ENCODE measurements at regions not wholly inside any gene's neighbourhood (a gene's known extent, or its start where the extent isn't known, plus 50 kb on each side); places are given as distances from the start of the nearest gene placed in this dataset.
A peak's percentile ranks its signal among the peaks of the same experiment; 100 is the strongest.

DNA sequence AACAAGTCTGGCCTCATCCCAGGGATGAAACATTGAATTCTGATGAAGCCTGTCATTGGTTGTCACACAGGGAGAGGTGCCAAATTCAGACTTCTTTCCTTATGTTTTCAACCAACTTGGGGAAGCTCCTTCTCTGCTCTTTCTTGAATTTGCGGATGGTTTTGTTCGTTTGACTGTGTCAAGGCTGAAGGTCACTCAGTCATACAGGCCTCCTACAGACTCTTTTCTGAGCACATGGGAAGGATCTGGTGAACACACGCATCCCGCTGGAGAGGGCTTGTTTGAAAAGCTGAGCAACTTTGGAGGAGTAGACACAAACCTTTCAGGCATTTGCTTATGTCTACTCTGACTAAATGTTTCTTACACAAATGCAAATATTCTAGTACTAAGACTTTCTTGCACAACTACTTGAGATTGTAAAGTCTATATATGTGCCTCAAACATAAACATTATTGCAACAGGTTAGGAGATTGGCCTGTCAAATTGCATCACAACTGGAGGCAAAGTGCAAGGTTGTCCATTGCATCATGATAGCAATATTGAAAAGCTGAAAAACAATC lies 151.5 kb upstream of the NR3C1 start (continued):
- TF ChIP-seq, protein P1, sequence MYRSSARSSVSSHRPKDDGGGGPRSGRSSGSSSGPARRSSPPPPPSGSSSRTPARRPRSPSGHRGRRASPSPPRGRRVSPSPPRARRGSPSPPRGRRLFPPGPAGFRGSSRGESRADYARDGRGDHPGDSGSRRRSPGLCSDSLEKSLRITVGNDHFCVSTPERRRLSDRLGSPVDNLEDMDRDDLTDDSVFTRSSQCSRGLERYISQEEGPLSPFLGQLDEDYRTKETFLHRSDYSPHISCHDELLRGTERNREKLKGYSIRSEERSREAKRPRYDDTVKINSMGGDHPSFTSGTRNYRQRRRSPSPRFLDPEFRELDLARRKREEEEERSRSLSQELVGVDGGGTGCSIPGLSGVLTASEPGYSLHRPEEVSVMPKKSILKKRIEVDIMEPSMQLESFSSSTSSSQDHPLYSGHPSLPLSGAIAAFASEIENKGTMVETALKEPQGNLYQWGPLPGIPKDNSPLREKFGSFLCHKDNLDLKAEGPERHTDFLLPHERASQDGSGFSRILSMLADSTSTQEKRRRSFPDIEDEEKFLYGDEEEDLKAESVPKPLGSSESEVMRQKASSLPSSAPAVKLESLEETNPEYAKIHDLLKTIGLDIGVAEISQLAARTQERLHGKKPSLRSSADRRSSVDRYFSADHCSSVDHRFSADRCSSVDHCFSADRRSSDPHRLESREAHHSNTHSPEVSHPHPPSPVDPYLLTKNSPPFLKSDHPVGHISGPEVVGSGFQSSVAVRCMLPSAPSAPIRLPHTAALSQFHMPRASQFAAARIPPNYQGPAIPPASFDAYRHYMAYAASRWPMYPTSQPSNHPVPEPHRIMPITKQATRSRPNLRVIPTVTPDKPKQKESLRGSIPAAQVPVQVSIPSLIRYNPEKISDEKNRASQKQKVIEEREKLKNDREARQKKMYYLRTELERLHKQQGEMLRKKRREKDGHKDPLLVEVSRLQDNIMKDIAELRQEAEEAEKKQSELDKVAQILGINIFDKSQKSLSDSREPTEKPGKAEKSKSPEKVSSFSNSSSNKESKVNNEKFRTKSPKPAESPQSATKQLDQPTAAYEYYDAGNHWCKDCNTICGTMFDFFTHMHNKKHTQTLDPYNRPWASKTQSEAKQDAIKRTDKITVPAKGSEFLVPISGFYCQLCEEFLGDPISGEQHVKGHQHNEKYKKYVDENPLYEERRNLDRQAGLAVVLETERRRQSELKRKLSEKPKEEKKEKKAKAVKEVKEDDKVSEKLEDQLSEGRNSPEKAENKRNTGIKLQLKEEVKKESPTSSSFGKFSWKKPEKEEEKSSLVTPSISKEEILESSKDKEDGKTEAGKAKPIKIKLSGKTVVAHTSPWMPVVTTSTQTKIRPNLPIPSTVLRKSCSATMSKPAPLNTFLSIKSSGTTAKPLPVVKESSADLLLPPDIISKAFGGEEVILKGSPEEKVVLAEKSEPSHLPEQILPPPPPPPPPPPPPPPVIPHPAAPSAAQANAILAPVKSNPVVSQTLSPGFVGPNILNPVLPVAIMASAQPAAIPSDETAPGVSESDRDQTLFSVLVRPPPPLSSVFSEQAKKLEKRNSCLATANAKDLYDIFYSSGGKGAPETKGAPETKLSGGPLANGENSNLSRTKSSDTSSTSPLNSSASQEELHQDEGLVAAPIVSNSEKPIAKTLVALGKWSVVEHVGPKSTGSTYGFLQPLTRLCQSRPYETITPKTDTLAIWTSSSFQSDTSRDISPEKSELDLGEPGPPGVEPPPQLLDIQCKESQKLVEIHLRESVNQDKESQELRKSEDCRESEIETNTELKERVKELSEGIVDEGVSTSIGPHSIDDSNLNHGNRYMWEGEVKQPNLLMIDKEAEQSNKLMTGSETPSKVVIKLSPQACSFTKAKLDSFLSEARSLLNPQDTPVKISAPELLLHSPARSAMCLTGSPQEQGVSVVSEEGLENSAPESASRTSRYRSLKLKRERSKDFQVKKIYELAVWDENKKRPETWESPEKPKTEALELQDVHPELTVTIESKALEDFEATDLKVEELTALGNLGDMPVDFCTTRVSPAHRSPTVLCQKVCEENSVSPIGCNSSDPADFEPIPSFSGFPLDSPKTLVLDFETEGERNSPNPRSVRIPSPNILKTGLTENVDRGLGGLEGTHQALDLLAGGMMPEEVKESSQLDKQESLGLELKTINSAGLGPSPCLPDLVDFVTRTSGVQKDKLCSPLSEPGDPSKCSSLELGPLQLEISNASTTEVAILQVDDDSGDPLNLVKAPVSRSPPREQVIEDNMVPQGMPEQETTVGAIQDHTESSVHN (CRISPR knock-in tag; IDR thresholded peaks at IDR 0.05) = no peak
- TF ChIP-seq HNRNPH1 (optimal IDR thresholded peaks at IDR 0.05; ENCODE audit: low read depth, low read length) (no peak), ZNF761 (CRISPR knock-in tag; conservative IDR thresholded peaks at IDR 0.05) (0 out of 2 replicates have a peak, but pooled peaks have one; percentile 51), TOPORS (CRISPR knock-in tag; IDR thresholded peaks at IDR 0.05) (no peak), EHMT2 (IDR thresholded peaks at IDR 0.05; ENCODE audit: borderline replicate concordance, low read depth, low read length) (peak; percentile 84; the same call in 1 of the 2 replicates), ZFP62 (CRISPR knock-in tag; IDR thresholded peaks at IDR 0.05) (no peak), GFI1 (CRISPR knock-in tag; IDR thresholded peaks at IDR 0.05; ENCODE audit: borderline replicate concordance) (peak; percentile 84), FLYWCH1 (CRISPR knock-in tag; IDR thresholded peaks at IDR 0.05) (no peak), ZNF644 (CRISPR knock-in tag; IDR thresholded peaks at IDR 0.05; ENCODE audit: low read depth) (peak; percentile 91), JUND (CRISPR knock-in tag; IDR thresholded peaks at IDR 0.05) (peak; percentile 75; the same call in 1 of the 2 replicates), MED13 (CRISPR knock-in tag; IDR thresholded peaks at IDR 0.05) (peak; percentile 90), ZNF501 (CRISPR knock-in tag; IDR thresholded peaks at IDR 0.05) (no peak), MAFK (conservative IDR thresholded peaks at IDR 0.05 in 1 of 2, IDR thresholded peaks at IDR 0.05 in 1 of 2; ENCODE audit: low read length in 2 of 2) (no peak)
- TF ChIP-seq, protein P2, sequence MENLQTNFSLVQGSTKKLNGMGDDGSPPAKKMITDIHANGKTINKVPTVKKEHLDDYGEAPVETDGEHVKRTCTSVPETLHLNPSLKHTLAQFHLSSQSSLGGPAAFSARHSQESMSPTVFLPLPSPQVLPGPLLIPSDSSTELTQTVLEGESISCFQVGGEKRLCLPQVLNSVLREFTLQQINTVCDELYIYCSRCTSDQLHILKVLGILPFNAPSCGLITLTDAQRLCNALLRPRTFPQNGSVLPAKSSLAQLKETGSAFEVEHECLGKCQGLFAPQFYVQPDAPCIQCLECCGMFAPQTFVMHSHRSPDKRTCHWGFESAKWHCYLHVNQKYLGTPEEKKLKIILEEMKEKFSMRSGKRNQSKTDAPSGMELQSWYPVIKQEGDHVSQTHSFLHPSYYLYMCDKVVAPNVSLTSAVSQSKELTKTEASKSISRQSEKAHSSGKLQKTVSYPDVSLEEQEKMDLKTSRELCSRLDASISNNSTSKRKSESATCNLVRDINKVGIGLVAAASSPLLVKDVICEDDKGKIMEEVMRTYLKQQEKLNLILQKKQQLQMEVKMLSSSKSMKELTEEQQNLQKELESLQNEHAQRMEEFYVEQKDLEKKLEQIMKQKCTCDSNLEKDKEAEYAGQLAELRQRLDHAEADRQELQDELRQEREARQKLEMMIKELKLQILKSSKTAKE (CRISPR knock-in tag; IDR thresholded peaks at IDR 0.05; ENCODE audit: borderline replicate concordance) = peak; percentile 79; the same call in 1 of the 2 replicates
- TF ChIP-seq, protein P3, sequence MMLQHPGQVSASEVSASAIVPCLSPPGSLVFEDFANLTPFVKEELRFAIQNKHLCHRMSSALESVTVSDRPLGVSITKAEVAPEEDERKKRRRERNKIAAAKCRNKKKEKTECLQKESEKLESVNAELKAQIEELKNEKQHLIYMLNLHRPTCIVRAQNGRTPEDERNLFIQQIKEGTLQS (CRISPR knock-in tag; IDR thresholded peaks at IDR 0.05) = peak; percentile 98
- TF ChIP-seq, protein P4, sequence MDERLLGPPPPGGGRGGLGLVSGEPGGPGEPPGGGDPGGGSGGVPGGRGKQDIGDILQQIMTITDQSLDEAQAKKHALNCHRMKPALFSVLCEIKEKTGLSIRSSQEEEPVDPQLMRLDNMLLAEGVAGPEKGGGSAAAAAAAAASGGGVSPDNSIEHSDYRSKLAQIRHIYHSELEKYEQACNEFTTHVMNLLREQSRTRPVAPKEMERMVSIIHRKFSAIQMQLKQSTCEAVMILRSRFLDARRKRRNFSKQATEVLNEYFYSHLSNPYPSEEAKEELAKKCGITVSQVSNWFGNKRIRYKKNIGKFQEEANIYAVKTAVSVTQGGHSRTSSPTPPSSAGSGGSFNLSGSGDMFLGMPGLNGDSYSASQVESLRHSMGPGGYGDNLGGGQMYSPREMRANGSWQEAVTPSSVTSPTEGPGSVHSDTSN (CRISPR knock-in tag; IDR thresholded peaks at IDR 0.05) = peak; percentile 70
- TF ChIP-seq, protein P5, sequence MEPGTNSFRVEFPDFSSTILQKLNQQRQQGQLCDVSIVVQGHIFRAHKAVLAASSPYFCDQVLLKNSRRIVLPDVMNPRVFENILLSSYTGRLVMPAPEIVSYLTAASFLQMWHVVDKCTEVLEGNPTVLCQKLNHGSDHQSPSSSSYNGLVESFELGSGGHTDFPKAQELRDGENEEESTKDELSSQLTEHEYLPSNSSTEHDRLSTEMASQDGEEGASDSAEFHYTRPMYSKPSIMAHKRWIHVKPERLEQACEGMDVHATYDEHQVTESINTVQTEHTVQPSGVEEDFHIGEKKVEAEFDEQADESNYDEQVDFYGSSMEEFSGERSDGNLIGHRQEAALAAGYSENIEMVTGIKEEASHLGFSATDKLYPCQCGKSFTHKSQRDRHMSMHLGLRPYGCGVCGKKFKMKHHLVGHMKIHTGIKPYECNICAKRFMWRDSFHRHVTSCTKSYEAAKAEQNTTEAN (CRISPR knock-in tag; conservative IDR thresholded peaks at IDR 0.05) = peak; percentile 99

Data from HepG2 (cell line).